ENCODE measurements at regions not wholly inside any gene's neighbourhood (a gene's known extent, or its start where the extent isn't known, plus 50 kb on each side); places are given as distances from the start of the nearest gene placed in this dataset.

DNA sequence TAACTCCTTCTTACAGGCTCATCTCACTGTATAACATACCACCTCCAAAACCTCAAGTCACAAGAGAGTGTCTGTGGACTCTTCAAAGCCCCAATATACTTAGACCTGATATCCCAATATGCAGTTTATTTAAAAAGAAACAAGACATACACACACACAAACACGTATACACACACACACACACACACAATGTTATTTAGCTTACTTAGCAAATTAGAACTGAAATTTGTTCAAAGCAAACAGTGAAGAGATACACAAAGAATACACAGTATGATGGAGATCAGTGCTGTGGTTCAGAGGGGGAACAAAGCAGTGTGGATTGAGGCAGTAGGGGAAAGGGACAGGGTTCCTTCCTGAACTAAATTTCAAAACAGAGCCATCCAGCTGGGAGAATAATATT is 807.2 kb downstream of the IPMK start:
- no peak for TF ChIP-seq CTCF (IDR thresholded peaks at IDR 0.05)
- DNase-seq, result no peak
- no peak overlapping the region for H3K27ac ChIP-seq
- 64 to 77% (median 75%) methylated on average over 1 of the region's 1 CpG for WGBS, 3 donors
- H3K9me3 ChIP-seq, result no peaks in the 10 kb centered on the region
- no peaks in the 10 kb centered on the region for H3K36me3 ChIP-seq (ENCODE audit: insufficient read depth in 1 of 2, low read depth in 1 of 2)
- no peak overlapping the region for H3K4me3 ChIP-seq
- no peaks in the 10 kb centered on the region for H3K27me3 ChIP-seq (ENCODE audit: insufficient read depth in 3 of 3, low read length in 2 of 3)
- ATAC-seq, result no peak
- intact Hi-C loops (cut with DNase I), result no loop called here
- no peaks in the 10 kb centered on the region for H3K4me1 ChIP-seq

GRCh38 chr10:57457972-57458512 is 809.7 kb downstream of the IPMK start:
- TF ChIP-seq CTCF (IDR thresholded peaks at IDR 0.05), result no peak
- ATAC-seq (no peak), DNase-seq (no peak)
- Histone ChIP-seq H3K4me3 (no peak overlapping the region), H3K9me3 (no peaks in the 10 kb centered on the region), H3K27ac (no peak overlapping the region), H3K36me3 (ENCODE audit: insufficient read depth in 1 of 2, low read depth in 1 of 2) (no peaks in the 10 kb centered on the region), H3K27me3 (ENCODE audit: insufficient read depth in 3 of 3, low read length in 2 of 3) (no peaks in the 10 kb centered on the region), H3K4me1 (no peaks in the 10 kb centered on the region)
- WGBS, 3 donors, result 72 to 76% (median 73%) methylated on average over 3 of the region's 3 CpGs
- intact Hi-C loops (cut with DNase I), result no loop called here

DNA sequence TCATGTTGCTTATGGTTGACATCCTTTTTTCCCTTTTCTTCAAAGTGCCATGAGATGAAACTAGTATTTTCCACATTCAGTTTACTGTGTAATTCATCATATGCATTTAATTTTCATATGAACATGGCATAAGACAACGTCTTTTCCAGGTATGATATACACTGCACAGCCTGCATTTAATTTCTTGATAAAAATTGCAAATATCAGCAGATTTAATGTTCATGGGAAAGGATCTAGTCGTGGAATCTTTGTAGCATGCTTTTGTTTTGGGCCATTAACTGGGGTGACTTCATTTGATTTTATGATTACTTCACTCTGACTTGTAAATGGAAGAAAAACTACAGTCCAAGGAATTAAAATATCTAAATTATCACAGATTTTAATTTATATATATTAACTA is 837.3 kb downstream of the IPMK start:
- WGBS, 3 donors, result 49 to 58% (median 54%) methylated on average over 2 of the region's 2 CpGs
- intact Hi-C loops (cut with DNase I), result no loop called here
- no peak for DNase-seq
- Histone ChIP-seq H3K27me3 (ENCODE audit: insufficient read depth in 3 of 3, low read length in 2 of 3) (no peaks in the 10 kb centered on the region), H3K9me3 (no peaks in the 10 kb centered on the region), H3K4me1 (no peaks in the 10 kb centered on the region), H3K4me3 (no peak overlapping the region), H3K27ac (no peak overlapping the region), H3K36me3 (ENCODE audit: insufficient read depth in 1 of 2, low read depth in 1 of 2) (no peaks in the 10 kb centered on the region)
- no peak for TF ChIP-seq CTCF (IDR thresholded peaks at IDR 0.05)
- no peak for ATAC-seq

DNA sequence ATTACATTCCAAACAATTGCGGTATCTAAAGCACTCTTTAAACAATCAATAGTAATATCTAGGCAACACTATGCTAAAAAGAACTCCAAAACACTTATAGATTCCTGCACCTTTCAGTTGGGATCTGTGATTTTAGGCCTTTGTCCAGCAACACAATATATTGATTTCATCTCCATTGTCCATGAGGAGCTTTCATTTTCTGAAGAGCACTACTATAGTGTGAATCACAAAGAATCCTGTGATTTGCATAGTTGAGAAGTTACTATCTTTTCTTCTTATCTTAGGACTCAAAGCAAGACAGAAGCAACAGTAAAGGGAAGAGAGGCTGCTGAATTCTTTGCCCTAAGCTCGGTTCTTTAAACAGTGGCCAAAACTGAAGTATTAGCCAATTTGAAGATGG is 846.8 kb downstream of the IPMK start:
- H3K27me3 ChIP-seq (ENCODE audit: insufficient read depth in 3 of 3, low read length in 2 of 3), result no peaks in the 10 kb centered on the region
- no peaks in the 10 kb centered on the region for H3K9me3 ChIP-seq
- no peak for TF ChIP-seq CTCF (IDR thresholded peaks at IDR 0.05)
- H3K27ac ChIP-seq, result no peak overlapping the region
- H3K4me3 ChIP-seq, result no peak overlapping the region
- WGBS, 3 donors, result 81 to 88% (median 83%) methylated on average over 2 of the region's 2 CpGs
- intact Hi-C loops (cut with DNase I), result no loop called here
- DNase-seq (no peak), ATAC-seq (no peak)
- H3K36me3 ChIP-seq (ENCODE audit: insufficient read depth in 1 of 2, low read depth in 1 of 2), result no peaks in the 10 kb centered on the region
- no peaks in the 10 kb centered on the region for H3K4me1 ChIP-seq

DNA sequence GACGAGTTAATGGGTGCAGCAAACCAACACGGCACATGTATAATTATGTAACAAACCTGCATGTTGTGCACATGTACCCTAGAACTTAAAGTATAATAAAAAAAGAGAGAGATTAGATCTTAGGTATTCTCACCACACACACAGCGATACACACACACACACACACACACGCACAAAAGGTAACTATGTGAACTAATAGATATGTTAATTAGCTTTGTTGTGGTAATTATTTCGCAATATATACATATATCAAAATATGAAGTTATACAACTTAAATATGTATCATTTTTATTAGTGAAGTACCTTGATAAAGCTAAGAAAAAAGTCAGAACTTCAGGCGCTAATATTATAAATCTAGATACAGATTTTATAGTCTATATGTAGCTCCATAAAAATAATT is 849.2 kb downstream of the IPMK start:
- no peak overlapping the region for H3K4me3 ChIP-seq
- H3K27me3 ChIP-seq (ENCODE audit: insufficient read depth in 3 of 3, low read length in 2 of 3), result no peaks in the 10 kb centered on the region
- H3K9me3 ChIP-seq, result peaks cover 3% of the 10 kb centered on the region
- no peak for TF ChIP-seq CTCF (IDR thresholded peaks at IDR 0.05)
- no peak overlapping the region for H3K27ac ChIP-seq
- intact Hi-C loops (cut with DNase I), result no loop called here
- no peaks in the 10 kb centered on the region for H3K36me3 ChIP-seq (ENCODE audit: insufficient read depth in 1 of 2, low read depth in 1 of 2)
- DNase-seq, result no peak
- H3K4me1 ChIP-seq, result no peaks in the 10 kb centered on the region
- 90 to 94% (median 90%) methylated on average over 6 of the region's 6 CpGs for WGBS, 3 donors
- no peak for ATAC-seq
